Nucleus accumbens (tissue), 56 donors: ENCODE measurements at regions not wholly inside any gene's neighbourhood (a gene's known extent, or its start where the extent isn't known, plus 50 kb on each side); places are given as distances from the start of the nearest gene placed in this dataset.
"Not testable (repeated sequence)": the region's sequence is repeated elsewhere in the genome, so short reads cannot be mapped to it uniquely, and the experiment has no call there.

Experiments used
- DNase-seq, 56 donors: peaks; one replicate each; lab custom pipeline; 2025; lab: John Stamatoyannopoulos, UW

DNA sequence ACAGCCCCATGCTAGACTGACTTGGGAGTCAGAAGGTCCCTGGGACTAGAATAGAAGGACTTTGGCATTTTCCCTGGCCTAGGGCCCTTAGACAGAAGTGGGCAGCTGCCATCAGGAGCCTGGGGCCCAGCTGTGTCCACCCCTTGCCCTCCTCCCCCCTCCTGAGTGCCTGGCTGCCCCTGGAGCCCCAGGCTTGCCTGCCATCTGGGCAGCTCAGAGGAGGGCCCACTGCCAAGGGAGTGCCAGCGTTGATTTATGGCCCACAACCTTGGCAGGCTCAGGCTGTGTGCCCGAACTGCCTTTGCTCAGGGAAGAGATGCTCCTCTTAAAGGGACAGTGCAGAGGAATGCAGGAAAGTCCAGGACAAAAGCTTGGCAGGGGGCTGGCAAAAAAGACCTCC, 439.1 kb downstream of the SPATA31A7 start:
- not testable (repeated sequence) for DNase-seq

DNA sequence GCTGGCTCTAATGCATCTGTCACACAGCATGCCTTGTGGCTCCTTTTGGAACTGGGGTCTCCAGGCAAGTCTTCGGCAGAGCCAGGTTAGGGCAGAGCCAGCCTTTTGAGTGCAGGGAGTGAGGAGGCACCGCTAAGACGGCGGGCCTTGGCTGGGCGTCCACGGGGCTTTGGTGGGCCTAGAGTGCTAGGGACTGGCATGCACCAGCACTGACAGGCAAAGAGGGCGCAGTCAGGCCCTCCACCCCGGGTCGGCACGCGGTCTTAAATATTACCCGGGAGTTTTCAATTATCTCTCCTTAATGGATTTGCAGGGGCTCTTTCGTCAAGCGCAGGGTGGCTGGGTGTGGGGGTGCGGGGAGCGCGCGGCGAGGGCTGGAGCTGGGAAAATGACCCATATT, 444.4 kb downstream of the SPATA31A7 start:
- DNase-seq: no peak

DNA sequence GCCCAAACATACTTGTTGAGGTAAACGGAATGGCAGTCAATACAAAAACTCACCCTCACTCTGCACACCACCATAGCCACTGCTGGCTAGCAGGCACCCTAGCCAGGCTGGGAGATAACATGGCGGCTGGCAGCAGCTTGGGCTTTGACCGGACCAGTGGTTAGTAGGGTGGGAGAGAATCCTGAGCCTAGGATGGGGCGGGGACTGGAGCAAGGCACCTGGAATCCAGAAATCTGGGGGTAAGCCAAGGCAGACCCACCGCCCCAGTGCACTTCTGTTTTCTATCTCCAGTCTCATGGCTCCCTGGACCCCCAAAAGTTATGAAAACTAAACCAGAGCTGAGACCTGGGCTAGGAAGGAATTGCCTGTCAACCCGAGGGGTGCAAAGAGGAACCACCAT, 474.4 kb downstream of the SPATA31A7 start:
- DNase-seq: not testable (repeated sequence)

DNA sequence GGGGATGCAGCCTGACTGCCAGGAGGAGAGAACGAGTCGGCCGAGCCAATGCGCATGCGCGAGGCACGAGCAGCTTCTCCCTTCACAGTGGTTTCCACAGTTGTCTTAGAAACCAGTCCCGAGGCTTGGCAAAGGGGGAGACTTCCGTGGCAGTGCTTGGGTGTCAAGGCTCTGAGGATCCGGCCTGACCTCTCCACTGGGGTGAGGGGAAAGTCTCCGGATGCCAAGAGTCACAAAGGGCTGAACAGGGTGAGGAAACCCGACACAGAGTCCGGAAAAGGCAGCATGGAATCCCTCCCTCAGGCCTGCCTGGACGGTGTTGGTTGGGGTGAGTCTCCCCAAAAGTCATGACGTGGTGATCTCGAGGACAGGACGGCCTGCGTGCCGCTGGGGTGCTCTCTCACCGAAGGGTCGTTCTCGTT, 475.5 kb downstream of the SPATA31A7 start:
- DNase-seq: peak in 1 of 56 donors; percentile 0

DNA sequence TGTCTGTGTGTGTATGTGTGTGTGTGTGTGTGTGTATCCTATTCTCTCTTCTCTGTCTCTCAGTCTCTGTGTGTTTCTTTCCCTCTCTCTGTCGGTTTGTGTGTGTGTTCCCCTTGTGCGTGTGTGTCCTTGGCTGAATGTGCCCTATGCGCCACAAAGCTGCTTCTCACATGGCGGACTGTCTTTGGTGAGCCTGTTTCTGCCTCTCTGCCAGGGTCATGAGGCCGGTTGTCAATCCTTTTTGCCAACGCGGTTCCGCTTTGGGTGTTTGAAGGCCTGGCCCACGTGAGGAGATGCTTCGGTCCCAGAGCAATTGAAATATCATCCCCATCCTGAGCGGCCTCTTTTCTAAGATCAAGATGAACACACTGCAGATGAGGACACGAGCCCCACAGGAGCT, 476.0 kb downstream of the SPATA31A7 start:
- peak in 1 of 56 donors; percentile 0 for DNase-seq

DNA sequence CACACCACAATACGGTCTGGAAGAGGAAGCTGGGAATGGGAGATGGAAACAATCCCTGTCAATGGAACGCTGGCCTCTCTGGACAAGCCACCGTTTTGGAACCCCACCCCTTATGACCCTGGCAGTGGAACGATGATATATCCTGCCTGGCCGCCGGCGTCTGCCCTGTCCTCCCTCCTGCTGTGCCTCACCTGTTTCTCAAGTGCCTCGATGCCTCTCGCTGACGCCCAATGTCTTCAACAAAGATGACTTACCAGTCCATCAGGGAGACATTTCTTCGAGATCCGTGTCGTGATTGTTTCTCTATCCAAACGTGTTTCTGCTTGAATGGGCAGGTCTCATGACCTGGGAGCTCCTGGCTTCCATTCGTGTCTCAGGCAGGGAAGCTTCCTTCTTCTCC, 476.5 kb downstream of the SPATA31A7 start:
- DNase-seq: peak in 1 of 56 donors; percentile 0

DNA sequence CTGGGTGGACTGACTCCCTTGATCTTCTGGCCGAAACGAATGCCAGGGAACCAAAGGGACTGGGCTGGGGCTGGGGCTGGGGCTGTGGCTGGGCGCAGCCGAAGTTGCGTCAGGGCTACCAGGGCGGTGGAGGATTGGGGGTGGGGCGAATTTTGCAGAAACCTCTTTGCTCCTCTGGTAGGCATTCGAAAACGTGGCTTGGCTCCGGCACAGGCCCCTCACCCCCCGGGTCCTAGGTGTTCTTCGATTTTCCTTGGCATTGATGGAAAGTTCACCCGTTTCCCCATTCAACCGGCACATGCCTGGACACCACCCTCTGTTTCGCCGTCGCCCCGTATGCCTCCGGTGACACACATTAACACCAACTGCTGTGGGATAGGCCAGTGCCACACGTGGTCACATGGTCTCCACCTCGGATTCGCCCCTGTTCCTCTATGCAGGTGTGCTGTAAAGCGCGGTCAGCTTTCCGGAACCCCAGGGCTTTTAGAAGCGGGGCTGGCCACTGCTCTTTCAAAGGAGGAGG, 477.1 kb downstream of the SPATA31A7 start:
- no peak for DNase-seq

DNA sequence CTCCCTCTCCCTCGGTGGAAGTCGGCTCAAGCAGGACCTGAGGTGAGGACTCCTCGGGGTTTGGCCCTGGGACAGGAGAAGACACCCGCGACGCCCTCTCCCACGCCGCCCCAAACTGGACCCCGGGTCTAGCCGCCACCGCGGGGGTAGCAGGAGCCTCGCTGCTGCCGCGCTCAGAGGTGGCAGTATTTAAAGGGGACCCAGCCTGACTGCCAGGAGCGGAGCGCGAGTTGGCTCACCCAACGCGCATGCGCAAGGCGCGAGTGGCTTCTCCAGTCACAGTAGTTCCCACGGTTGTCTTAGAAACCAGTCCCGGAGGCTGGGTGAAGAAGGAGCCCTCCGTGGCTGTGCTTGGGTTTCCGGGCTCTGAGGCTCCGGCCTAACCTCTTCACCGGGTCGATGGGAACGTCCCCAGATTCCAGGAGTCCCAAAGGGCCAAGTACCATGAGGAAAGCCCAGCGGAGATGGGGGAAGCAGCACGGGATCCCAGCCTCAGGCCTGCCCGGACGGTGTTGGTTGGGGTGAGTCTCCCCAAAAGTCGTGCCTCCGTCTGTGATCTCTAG, 477.8 kb downstream of the SPATA31A7 start:
- peak in 1 of 56 donors; percentile 0 for DNase-seq

DNA sequence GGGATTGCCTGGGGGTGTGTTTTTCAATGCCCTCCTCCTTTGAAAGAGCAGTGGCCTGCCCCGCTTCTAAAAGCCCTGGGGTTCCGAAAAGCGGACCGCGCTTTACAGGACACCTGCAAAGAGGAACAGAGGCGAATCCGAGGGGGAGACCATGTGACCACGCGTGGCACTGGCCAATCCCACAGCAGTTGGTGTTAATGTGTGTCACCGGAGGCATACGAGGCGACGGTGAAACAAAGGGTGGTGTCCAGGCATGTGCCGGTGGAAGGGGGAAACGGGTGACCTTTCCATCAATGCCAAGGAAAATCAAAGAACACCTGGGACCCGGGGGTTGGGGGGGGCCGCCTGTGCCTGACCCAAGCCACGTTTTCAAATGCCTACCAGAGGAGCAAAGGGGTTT, 478.4 kb downstream of the SPATA31A7 start:
- peak in 1 of 56 donors; percentile 0 for DNase-seq

DNA sequence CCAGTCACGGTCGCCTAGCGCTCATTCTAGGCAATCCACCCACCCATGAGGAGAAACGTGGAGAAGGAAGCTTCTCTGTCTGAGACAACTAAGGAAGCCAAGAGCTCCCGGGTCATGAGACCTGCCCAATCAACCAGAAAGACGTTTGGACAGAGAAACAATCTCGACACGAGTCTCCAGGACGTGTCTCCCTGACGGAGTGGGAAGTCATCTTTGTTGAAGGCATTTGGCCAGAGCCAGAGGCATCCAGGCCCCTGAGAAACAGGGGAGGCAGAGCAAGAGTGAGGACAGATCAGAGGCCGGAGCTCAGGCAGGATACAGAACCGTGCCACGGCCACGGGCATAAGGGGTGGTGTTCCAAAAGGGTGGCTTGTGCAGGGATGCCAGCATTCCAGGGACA, 479.0 kb downstream of the SPATA31A7 start:
- DNase-seq: no peak

DNA sequence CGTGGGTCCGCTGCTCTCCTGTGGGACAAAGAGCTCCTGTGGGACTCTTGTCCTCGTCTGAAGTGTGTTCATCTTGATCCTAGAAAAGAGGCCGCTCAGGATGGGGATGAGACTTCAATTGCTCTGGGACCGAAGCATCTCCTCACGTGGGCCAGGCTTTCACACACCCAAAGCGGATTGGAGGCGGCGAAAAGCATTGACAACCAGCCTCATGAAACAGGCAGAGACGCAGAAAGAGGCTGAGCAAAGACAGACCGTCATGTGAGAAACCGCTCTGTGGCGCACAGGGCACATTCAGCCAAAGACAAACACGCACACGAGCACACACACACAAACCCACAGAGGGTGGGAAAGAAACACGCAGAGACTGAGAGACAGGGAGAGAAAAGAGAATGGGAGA, 479.5 kb downstream of the SPATA31A7 start:
- DNase-seq: peak in 1 of 56 donors; percentile 0

DNA sequence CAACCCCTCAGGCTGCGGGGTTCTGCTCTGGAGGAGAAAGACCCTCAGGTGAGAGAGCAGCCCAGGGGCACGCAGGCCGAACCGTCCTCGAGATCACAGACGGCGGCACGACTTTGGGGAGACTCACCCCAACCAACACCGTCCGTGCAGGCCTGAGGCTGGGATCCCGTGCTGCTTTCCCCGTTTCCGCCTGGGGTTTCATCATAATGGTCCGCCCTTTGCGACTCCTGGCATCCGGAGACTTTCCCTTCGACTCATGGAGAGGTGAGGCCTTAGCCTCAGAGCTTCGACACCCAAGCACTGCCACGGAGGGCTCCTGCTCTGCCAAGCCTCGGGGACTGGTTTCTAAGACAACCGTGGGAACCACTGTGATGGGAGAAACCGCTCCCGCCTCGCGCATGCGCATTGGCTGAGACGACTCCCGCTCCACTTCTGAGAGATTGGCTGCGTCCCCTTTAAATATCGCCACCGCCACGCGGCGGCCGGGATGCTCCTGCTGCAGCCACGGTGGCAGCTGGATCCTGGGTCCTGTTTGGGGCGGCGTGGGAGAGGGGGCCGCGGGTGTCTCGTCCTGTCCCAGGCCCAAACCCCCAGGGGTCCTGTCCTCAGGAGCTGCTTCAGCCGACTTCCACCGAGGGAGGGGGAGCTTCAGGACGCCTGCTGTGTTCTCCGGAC, 480.1 kb downstream of the SPATA31A7 start:
- DNase-seq: peak in 1 of 56 donors; percentile 0

DNA sequence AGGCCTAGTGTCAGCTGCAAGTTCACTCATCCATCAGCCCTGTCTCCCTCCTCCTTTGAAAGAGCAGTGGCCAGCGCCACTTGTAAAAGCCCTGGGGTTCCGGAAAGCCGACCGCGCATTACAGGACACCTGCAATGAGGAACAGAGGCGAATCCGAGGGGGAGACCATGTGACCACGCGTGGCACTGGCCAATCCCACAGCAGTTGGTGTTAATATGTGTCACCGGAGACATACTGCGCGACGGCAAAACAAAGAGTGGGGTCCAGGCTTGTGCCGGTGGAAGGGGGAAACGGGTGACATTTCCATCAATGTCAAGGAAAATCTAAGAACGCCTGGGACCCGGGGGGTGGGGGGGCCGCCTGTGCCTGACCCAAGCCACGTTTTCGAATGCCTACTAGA, 480.8 kb downstream of the SPATA31A7 start:
- DNase-seq: peak in 1 of 56 donors; percentile 0

DNA sequence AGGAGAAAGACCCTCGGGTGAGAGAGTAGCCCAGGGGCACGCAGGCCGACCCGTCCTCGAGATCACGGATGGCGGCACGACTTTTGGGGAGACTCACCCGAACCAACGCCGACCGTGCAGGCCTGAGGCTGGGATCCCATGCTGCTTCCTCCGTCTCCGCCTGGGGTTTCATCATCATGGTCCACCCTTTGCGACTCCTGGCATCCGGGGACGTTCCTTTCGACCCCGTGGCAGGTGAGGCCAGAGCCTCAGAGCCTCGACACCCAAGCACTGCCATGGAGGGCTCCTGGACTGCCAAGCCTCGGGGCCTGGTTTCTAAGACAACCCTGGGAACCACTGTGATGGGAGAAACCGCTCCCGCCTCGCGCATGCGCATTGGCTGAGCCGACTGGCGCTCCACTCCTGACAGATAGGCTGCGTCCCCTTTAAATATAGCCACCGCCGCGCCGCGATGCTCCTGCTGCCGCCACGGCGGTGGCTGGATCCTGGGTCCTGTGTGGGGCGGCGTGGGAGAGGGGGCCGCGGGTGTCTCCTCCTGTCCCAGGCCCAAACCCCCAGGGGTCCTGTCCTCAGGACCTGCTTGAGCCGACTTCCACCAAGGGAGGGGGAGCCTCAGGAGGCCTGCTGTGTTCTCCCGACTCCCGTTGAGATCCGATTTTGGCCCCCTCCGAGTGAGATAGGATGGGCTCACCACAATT, 481.6 kb downstream of the SPATA31A7 start:
- peak in 1 of 56 donors; percentile 0 for DNase-seq

DNA sequence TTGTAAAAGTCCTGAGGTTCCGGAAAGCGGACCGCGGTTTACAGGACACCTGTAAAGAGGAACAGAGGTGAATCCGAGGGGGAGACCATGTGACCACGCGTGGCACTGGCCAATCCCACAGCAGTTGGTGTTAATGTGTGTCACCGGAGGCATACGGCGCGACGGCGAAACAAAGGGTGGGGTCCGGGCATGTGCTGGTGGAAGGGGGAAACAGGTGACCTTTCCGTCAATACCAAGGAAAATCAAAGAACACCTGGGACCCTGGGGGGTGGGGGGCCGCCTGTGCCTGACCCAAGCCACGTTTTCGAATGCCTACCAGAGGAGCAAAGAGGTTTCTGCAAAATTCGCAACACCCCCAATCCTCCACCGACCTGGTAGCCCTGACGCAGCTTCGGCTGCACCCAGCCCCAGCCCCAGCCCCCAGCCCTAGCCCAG, 482.3 kb downstream of the SPATA31A7 start:
- not testable (repeated sequence) for DNase-seq

DNA sequence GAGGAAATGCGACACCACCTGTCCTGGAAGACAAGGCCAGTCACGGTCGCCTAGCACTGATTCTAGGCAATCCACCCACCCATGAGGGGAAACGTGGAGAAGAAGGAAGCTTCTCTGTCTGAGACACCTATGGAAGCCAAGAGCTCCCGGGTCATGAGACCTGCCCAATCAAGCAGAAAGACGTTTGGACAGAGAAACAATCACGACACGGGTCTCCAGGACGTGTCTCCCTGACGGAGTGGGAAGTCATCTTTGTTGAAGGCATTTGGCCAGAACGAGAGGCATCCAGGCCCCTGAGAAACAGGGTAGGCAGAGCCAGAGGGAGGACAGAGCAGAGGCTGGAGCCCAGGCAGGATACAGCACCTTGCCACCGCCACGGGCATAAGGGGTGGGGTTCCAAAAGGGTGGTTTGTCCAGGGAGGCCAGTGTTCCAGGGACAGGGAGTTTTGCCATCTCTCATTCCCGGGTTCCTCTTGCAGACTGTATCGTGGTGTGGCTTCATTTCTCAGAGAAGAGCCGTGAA, 482.9 kb downstream of the SPATA31A7 start:
- DNase-seq: not testable (repeated sequence)

DNA sequence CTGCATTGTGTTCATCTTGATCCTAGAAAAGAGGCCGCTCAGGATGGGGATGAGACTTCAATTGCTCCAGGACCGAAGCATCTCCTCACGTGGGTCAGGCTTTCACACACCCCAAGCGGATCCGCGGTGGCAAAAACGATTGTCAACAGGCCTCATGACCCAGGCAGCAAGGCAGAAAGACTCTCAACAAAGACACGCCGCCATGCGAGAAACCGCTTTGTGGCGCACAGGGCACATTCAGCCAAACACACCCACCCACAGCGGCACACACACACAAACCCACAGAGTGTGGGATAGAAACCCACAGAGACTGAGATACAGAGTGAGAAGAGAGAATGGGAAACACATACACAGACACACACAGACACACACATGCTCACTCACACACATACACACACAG, 483.4 kb downstream of the SPATA31A7 start:
- DNase-seq: peak in 1 of 56 donors; percentile 0

DNA sequence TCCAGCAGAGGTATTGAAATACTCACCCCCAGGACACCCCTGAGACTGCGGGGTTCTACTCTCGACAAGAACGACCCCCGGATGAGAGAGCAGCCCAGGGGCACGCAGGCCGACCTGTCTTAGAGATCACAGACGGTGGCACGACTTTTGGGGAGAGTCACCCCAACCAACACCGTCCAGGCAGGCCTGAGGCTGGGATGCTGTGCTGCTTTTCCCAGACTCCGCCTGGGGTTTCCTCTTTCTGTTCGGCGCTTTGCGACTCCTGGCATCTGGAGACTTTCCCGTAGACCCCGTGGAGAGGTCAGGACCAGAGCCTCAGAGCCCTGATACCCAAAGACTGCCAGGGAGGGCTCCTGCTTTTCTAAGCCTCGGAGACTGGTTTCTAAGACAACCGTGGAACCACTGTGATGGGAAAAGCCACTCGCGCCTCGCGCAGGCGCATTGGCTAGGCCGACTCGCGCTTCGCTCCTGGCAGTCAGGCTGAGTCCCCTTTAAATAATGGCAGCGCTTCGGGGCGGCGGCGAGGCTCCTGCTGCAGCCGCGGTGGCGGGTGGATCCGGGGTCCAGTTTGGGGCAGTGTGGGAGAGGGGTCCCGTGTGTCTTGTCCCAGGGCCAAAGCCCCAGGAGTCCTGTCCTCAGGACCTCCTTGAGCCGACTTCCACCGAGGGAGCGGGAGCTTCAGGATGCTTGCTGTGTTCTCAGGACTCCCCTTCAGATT, 484.0 kb downstream of the SPATA31A7 start:
- DNase-seq: peak in 1 of 56 donors; percentile 0

DNA sequence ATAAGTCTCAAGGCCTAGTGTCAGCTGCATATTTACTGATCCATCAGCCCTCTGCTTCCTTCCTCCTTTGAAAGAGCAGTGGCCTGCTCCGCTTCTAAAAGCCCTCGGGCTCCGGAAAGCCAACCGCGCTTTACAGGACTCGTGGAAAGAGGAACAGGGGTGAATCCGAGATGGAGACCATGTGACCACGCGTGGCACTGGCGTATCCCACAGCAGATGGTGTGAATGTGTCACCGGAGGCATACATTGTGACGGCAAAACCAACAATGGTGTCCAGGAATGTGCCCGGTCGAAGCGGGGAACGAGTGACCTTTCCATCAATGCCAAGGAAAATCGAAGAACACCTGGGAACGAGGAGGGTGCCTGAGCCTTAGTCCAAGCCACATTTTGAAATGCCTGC, 484.6 kb downstream of the SPATA31A7 start:
- peak in 1 of 56 donors; percentile 0 for DNase-seq

DNA sequence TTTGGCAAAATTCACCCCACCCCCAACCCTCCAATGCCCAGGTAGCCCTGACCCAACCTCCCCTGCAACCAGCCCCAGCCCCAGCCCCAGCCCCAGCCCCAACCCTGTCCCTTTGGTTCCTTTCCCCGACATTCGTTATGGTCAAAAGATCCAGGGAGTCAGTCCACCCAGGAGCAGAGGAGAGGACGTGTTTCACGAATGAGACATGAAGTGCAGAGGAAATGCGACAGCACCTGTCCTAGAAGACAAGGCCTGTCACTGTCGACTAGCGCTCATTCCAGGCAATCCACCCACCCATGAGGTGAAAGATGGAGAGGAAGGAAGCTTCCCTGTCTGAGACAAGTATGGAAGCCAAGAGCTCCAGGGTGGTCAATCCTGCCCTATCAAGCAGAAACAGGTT, 485.0 kb downstream of the SPATA31A7 start:
- DNase-seq: no peak
